ENCODE measurements at regions not wholly inside any gene's neighbourhood (a gene's known extent, or its start where the extent isn't known, plus 50 kb on each side); places are given as distances from the start of the nearest gene placed in this dataset.
"Not testable (repeated sequence)": the region's sequence is repeated elsewhere in the genome, so short reads cannot be mapped to it uniquely, and the experiment has no call there.

DNA sequence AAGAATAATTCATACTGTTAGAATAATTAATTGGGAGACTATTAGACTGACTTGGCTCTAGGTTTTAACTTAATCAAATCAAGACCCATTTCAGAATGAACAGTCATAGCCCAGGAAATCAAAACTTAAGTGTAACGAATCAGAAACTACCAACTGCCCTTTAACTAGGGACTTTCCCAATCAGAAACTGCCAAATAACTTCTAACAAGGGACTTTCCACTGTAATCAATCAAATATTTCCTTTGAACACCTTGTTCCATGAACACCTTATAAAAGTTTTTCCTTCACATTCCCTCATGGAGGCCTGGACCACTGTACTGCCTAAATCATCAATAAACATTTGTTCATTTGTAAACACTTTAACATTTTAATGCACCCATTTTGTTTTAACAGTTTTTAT, 1054.7 kb upstream of the TMPRSS15 start:
- no peak for DNase-seq

DNA sequence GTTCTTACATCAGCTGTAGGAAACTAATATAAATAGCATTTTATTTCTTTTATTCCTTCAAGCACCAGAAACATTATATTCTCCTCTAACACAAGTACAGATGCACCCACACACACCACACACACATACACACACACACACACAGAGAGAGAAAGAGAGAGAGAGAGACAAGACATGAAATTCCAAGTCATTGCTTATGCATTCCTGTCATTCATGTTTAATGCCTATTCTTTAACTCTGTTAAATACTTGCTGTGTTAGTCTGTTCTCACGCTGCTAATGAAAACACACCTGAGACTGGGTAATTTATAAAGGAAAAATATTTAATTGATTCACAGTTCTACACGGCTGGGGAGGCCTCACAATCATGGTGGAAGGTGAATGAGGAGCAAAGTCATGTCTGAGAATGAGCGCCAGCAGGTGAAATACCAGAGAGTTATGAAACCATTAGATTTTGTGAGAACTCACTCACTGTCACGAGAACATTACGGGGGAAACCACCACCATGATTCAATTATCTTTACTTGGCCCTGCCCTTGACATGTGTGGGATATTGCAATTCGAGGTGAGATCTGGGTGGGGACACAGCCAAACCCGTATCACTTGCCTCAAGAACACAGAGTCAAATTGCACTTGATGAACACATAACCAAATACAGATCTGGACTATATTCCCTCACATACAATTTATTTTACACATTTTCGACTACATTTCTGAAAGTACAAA, 1058.1 kb upstream of the TMPRSS15 start:
- no peak for DNase-seq

DNA sequence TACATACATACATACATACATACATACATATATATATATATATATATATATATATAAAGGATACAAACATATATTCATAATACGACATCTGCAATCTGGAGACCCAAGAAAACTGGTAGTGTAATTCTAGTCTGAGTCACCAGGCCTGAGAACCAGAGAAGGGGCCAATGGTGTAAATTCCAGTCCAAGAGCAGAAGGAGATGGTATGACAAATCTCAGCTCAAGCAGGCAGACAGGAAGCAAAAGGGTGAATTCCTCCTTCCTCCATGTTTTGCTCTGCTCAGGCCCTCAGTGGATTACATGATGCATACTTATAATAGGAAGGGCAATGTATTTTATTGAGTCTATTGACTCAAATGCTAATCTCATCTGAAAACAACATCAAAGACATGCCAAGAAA, 1060.4 kb upstream of the TMPRSS15 start:
- DNase-seq: no peak

DNA sequence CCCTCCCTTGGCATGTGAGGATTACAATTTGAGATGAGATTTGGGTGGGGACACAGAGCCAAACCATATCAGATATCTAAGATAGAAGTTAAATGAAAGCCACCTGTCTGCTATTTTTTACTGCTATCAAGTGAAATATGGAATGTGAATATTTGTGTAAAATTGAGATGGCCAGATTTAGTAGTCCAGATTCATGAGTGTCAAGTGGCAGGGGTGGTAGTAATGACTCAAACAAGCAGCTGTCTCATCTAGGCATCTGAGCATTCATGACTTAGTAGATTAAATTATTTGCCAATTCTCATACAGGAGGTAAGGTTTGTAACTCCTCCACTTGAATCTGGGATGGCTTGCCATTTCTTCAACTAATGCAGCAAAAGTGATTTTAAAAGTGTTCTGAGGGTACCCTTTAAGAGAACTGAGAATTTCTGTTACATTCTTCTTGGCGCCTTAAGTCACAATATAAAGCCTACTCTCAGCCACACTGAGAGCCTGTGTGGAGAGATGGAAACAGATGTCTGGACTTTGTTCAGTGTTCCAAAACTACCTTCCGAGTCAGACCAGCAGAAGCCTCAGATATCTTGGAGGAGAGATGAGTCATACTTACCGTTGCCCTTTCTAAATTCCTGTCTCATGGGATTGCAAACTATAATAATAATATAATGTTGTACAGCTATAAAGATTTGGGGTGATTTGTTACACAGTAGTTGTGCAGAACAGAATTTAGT, 1065.6 kb upstream of the TMPRSS15 start:
- no peak for DNase-seq

DNA sequence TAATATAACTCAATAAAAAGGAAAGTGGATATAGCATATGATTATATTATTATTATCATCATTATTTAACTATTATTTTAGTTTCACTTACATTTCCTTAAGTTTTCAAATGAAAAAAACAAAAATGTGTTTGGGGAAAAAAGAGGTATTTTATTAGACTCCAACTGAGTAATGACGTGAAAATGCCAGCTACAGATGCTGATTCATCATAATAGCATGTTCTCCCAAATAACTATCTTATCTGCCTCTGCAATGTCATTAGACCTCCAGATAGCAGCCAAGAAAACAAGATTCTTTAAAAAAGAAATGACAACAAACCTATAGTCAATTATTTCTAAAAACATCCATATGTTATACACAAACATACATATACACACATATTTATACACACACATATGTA, 1071.9 kb upstream of the TMPRSS15 start:
- no peak for DNase-seq

DNA sequence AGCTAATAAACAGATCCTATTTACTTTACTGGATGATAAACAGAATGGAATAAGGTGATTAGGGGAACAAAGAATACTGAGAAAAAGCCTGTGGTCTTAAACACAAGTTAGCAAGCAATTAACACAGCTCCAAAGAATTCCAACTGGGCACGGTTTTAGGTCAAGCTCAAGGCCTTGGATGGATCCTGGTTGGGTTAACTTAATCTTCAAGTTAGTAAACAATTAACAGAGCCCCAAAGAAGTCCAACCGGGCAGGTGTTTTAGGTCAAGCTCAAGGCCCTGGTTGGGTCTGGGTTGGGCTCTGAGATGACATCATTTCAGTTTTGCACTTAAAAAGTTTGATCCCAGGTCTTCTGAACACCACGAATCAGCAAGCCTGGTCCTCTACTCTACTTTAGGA, 1086.3 kb upstream of the TMPRSS15 start:
- DNase-seq: no peak

DNA sequence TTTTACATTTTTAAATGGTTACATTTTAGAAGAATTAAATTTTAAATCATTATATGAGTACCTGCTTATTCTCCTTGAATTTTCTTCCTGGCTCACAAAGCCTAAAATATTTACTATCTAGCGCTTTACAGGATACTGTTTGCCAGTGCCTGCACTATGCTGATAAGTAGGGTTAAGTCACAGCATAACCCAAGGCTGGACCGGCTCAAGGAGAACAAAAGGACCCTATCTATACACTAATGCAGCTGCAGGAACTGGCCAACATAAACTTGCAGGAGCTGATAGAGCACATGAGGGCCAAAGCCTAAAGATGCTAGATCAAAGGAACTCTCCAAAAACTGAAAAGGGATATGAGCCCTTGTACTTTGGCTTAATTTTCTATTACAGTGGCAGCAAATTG, 1086.9 kb upstream of the TMPRSS15 start:
- DNase-seq: no peak

DNA sequence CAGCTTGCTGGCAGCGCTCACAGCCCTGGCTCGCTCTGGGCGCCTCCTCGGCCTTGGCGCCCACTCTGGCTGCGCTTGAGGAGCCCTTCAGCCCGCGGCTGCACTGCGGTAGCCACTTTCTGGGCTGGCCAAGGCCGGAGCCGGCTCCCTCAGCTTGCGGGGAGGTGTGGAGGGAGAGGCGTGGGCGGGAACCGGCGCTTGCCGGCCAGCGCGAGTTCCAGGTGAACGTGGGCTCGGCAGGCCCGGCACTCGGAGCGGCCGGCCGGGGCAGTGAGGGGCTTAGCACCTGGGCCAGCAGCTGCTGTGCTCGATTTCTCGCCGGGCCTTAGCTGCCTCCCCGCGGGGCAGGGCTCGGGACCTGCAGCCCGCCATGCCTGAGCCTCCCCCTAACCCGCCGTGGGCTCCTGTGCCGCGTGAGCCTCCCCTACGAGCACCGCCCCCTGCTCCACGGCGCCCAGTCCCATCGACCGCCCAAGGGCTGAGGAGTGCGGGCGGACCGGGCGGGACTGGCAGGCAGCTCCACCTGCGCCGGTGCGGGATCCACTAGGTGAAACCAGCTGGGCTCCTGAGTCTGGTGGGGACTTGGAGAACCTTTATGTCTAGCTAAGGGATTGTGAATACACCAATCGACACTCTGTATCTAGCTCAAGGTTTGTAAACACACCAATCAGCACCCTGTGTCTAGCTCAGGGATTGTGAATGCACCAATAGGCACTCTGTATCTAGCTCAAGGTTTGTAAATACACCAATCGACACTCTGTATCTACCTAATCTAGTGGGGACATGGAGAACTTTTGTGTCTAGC, 1090.1 kb upstream of the TMPRSS15 start:
- not testable (repeated sequence) for DNase-seq

DNA sequence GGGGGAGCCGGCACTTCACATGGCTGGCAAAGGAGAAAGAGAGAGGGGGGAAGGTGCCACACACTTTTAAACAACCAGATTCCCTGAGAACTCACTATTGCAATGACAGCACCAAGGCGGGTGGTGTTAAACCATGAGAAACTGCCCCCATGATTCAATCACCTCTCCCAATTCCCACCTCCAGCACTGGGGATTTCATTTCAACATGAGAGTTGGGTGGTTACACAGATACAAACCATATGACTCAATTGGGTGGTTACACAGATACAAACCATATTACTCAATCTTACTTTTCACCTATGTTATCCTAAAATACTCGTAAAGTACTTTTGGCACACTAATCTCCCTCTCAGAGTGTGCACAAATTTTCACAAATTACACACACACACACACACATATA, 1097.5 kb upstream of the TMPRSS15 start:
- DNase-seq: no peak

DNA sequence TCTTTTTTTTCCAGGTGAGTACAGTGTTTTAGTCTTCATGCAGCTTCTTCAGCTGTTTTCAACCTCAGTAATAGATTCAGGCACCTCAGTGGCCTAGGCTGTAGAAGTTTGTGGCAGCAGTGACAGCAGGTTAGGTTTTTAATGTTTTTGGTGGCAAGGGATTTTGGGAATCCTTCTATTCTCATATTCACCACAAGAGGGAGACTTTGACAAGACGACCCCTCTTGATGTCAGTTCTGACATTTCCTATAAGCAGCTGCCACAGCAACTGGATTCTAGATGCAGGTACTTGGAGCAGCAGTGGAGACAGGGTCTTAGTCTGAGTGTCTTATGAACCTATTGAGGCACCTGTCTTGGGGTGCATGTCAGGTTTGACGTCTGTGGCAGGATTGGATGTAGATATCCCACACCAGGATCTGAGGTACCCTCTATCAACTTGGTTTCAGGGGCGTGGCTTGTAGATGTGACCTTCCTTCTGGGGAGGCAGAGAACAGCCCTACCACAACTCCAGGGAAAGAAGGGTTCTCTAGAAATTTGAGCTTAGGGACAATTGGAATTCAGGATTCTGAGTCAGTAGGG, 1104.2 kb upstream of the TMPRSS15 start:
- no peak for DNase-seq

DNA sequence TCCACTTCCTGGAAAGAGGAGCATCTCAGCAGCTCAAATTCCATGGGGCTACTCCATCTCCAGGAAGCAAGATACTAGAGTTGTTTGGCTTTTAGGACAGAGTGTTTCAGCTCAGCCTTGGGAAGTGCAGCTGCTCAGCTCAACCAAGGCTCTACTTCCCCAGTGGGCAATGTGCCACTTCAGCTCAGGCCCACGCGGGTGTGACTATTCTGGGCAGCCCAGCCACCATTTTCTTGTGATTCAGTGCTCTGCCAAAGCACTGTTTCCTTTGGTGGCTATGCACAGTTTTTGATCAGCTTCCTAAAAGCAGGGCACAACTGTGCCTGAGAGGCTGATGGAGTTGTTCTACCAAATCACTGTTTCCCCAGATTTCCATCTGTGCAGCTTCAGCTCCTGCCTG, 1104.9 kb upstream of the TMPRSS15 start:
- no peak for DNase-seq

DNA sequence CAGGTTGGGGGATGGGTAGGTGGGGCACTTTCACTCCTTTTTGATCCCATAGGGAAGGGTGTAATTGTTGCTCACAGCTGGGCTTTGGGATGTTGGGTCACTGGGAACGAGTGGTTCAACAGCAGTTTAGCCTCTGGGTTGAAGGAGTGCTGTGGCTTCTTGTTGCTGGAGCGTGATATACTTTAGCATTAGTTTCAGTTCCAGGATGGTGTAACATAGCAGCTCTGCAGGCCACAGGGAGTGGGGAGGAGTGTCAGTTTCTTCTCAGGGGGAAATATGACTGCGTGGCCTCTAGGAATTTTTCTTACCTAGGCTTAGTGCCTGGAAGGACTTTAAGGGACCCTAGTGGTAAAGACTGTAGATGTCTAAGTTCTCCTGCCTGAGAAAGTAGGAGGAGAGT, 1105.3 kb upstream of the TMPRSS15 start:
- DNase-seq: no peak

DNA sequence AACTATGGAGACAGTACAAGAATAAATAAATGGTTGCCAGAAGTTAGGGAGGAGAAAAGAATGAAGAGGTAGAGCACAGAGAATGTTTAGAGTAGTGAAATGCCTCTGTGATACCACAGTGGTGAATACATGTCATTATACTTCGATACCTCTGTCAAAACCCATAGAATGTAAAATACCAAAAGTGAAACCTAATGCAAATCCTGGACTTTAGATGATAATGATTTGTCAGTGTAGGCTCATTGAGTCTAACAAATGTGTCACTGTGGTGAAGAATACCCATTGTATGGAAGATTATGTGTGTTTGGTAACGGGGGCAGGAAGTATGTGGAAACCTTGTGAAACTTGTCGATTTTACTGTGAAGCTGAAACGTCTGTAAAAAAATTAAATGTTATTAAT, 1106.5 kb upstream of the TMPRSS15 start:
- no peak for DNase-seq

DNA sequence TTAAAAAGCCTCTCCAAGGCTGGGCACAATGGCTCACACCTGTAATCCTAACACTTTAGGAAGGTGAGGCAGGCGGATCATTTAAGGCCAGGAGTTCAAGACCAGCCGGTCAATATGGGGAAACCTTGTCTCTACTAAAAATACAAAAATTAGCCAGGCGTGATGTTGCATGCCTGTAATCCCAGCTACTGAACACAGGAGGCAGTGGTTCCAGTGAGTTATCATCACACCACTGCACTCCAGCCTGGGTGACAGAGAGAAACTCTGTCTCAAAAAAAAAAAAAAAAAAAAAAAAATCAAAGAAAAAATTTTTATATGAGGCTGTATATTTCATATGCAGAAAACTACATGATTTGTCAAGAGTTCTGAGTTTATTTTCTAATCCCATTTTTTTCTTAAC, 1107.1 kb upstream of the TMPRSS15 start:
- DNase-seq: no peak

DNA sequence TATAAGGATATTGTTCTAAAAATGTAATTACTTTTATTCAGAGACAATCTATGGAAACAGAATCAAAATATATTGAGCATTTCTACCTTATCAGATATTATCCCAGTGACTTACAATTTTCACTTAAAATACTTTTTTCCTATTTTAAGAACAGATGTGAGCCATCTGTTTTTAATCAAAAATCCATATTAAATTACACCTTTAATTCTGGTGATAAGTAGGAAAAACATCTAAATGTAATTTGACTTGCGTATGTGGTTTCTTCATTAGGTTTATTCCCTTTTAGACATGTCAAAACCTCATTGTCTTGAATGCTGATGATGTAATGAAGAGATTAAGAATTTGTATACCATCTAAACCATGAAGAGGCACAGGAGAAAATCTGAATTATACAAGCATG, 1118.8 kb upstream of the TMPRSS15 start:
- no peak for DNase-seq

DNA sequence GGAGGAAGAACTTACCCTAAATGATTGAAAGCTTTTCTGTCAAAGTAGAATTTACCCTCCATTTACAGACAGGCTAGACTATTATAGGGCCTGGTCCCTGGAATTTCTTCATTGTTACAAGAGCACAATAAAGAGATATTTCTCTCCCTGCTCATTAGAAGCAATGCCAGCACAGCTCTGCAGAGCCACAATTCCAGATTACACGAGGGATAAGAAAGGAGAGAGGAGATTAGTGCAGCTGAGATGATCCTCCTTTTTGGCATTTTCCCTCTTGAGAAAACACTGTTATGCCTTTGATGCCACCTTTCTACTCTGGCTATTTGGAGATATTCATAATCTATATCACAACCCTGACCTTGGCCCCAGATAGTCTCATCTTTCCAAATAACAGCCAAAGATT, 1119.5 kb upstream of the TMPRSS15 start:
- no peak for DNase-seq

DNA sequence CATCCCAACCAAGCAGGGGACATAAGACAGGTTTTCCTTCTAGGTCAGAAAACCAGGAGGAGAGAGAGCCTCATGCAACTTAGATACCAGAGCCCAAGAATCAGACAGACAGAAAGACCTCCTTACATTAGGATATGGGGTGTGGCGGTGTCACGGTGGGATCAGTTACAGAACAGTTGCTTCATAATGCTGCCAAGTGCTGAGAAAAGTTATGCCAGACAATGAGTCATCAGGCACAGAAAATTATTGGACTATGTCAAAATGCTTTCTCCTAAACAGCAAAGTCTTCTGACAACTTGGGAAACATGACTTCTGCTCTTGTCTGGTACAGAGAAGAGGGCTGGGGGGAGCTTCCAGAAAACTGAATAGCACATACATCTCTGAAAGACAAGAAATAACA, 1120.2 kb upstream of the TMPRSS15 start:
- no peak for DNase-seq

DNA sequence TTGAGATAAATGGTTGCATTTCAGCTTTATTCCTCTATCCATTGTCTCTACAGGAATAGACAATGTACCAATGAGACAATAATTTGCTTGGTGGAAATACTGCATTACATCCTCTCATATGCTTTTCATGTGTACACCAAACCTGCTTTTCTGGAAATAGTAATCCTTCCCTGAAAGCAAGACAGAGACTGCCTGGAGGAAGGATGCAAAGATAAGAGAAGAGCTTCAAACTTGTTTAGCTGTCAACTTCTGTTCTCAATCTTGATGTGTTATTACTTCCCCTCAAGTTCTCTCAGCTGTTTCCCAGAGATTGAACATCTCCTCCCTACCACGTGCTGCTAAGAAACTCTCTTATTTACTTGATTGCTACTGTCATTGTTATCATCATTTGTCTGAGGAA, 1125.4 kb upstream of the TMPRSS15 start:
- no peak for DNase-seq

DNA sequence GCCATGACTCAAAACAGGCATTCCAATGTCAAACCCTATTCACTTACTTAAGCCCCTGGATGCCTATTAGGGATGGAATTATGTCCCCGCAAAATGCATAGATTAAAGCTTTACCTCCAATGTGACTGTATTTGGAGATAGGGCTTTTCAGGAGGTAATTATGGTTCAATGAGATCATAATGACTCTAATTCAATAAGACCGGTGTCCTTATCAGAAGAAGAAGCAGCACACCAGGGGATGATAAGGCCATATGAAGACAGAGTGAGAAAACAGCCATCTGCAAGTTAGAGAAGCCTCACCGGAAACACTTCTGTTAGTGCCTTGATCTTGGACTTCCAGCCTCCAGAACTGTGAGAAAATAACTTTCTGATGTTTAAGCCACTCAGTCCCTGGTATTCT, 1131.8 kb upstream of the TMPRSS15 start:
- DNase-seq: no peak

DNA sequence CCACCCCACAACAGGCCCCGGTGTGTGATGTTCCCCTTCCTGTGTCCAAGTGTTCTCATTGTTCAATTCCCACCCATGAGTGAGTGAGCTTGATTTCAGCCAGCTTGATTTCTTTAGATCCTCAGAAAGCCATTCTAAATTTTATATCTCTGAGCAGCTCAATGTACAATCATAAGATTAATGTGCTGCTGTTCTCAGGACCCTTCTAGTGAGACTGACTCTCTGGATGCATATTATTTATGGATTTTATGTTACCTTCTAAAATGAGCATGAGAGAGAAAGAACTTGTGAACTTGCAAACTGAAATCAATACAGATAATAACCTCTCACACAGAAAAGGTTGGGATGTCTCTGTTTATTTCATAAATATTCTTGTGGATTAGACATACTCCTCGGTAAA, 1133.5 kb upstream of the TMPRSS15 start:
- DNase-seq: no peak

DNA sequence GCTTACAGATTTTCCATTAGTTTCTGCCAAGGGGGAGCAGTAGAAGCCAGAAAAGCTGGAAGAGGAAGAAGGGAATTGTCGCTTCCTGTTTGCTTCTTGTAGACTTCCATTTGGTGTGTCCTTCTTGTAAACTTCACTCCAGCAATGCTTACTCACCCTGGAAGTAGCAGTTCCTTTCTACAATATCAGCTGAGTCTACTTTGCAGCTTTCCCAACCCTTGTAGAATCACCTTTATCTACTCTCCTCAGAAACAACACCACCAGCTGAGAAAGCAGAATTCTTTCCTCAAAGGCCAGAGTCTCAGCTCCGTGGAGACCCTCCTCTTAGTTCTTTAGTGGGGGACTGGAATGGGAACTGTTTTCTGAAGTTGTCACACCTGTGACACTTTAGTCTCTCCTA, 1136.7 kb upstream of the TMPRSS15 start:
- DNase-seq: no peak

DNA sequence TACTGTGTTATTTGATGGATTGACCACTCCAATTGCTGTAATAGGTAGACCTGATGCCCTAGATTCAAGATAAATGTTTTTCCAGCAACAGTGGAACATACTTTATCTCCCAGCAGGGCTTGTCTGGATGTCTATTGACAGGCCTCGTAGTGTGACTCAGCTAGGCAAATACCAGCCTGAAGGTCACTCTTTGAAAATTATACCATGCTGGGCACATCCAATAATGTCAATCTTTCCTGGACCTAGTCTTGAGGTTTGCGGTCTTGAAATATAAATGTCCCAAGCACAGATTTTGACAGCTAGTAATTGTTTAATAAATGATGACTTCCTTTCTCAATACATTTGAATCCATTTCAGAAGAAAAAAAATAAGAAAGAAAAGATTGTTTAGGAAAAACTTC, 1138.0 kb upstream of the TMPRSS15 start:
- DNase-seq: no peak

DNA sequence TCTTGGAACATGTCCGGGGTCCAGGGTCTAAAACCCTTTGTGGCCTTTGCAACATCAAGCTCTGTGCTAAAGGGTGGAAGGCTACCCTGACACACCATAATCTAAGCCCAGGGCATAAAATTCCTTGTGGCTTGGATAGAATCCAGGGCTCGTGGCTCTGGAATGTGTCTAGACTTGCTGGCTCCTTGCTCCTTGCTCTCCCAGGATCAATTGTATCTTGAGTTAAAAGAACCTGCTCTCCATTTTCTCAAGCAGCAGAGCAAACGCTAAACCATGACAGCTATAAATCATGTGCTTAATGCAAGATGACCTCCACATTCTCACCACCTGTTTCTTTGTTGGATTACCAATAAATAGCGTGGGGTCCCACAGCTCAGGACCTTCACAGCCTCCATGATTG, 1140.9 kb upstream of the TMPRSS15 start:
- DNase-seq: not testable (repeated sequence)
